Heart left ventricle (tissue), 16 donors: ENCODE measurements at regions not wholly inside any gene's neighbourhood (a gene's known extent, or its start where the extent isn't known, plus 50 kb on each side); places are given as distances from the start of the nearest gene placed in this dataset.

Experiments
- ATAC-seq, 4 donors: fragments of 200-7000 bp; cut with Tn5 transposase; one replicate each; pipeline ENCODE4 v1.9.1; 2020 to 2022; ENCODE audit warnings: moderate library complexity in 4 of 4, mild to moderate bottlenecking in 3 of 4, moderate number of reproducible peaks in 1 of 4
- DNase-seq, 5 donors: peaks; one replicate each; pipeline ENCODE4 v3.0.0-alpha.2; 2020
- H3K27ac ChIP-seq, 12 donors: fragments of 200-600 bp; sonication (generic) in 4 of 12; one replicate each; pipeline versions ENCODE4 v1.5.0 to v1.8.0; 2016 to 2022; ENCODE audit warnings: mild to moderate bottlenecking in 2 of 12
- H3K27me3 ChIP-seq, 9 donors: fragments of 200-600 bp; sonication (generic) in 2 of 9; one replicate each; pipeline versions ENCODE4 v1.5.1 to v1.8.0; 2016 to 2022; ENCODE audit warnings: mild to moderate bottlenecking in 3 of 9
- H3K36me3 ChIP-seq, 9 donors: fragments of 200-600 bp; sonication (generic) in 2 of 9; one replicate each; pipeline versions ENCODE4 v1.5.0 to v1.8.0; 2018 to 2022; ENCODE audit warnings: mild to moderate bottlenecking in 2 of 9
- H3K4me1 ChIP-seq, 12 donors: fragments of 200-600 bp; sonication (generic) in 4 of 12; one replicate each; pipeline versions ENCODE4 v1.5.0 to v1.8.0; 2016 to 2022; ENCODE audit warnings: mild to moderate bottlenecking in 3 of 12
- H3K4me3 ChIP-seq, 12 donors: fragments of 200-600 bp; sonication (generic) in 4 of 12; one replicate each; pipeline versions ENCODE4 v1.5.0 to v1.8.0; 2017 to 2022; ENCODE audit warnings: mild to moderate bottlenecking in 9 of 12, moderate library complexity in 4 of 12
- H3K9me3 ChIP-seq, 12 donors: fragments of 200-600 bp; sonication (generic) in 4 of 12; one replicate each; pipeline versions ENCODE4 v1.5.0 to v1.8.0; 2016 to 2022; ENCODE audit warnings: mild to moderate bottlenecking in 1 of 12
- POLR2A ChIP-seq, 2 donors: fragments of 450-650 bp; IDR thresholded peaks; one replicate each; pipeline ENCODE4 v1.6.1; 2017; ENCODE audit warnings: antibody characterized with exemption in 2 of 2, mild to moderate bottlenecking in 2 of 2, moderate library complexity in 2 of 2
- WGBS, 4 donors: extraction: QIAGEN DNeasy Blood & Tissue Kit in 2 of 4; methylation state at CpG; one replicate each; pipeline versions ENCODE4 v1.1.5 to v1.1.7; 2013 to 2018; 5-methylcytosine and 5-hydroxymethylcytosine counted together
- intact Hi-C, 10 donors: fragments of 100-400 bp; cut with DNase I; formaldehyde crosslinking; loops; one replicate each; pipeline versions ENCODE4 v1.11.1 to v1.14.2; 2022
- TF ChIP-seq, protein P1 (sequence below), 12 donors: fragments of 200-600 bp; sonication (generic) in 4 of 12; IDR thresholded peaks; one replicate each; pipeline versions ENCODE4 v1.5.0 to v1.8.0; 2018 to 2022; ENCODE audit warnings: antibody characterized with exemption in 12 of 12, mild to moderate bottlenecking in 5 of 12
- donor health status: ischemic (EF 13 %, LVEDD 7.1; RV severe dilation, severe dysfunction).
- donor health status: healthy with polysubstance abuse.
- donor health status: DM: no; HTN: yes; CAD: no.
- donor health status: DM: no; HTN: no; CAD: no.
- donor health status: ischemic (EF 25% LVEDD 6.9; RV normal size, moderate dysfunction).
- donor health status: ischemic (EF 25% LVEDD 5.7; RV mildly dilated, moderate dysfunction).
- donor health status: healthy.
- donor health status: DM: yes; HTN: yes; CAD: no.
- donor health status: ischemic (EF 35%, LVEDD 5.7; RV mildly dilated, moderate dysfunction).
- donor health status: nonischemic (EF 11% LVEDD 7.7; RV severe dilation, severe dysfunction).
- donor health status: DM: yes; HTN: yes; CAD: no.
- donor health status: PGD.
- donor health status: ischemic (EF 29% LVEDD 5.4; RV normal size, mild dysfunction).
- donor health status: nonischemic (EF 23%, LVEDD 6.1; RV moderate dilation, normal function).

DNA sequence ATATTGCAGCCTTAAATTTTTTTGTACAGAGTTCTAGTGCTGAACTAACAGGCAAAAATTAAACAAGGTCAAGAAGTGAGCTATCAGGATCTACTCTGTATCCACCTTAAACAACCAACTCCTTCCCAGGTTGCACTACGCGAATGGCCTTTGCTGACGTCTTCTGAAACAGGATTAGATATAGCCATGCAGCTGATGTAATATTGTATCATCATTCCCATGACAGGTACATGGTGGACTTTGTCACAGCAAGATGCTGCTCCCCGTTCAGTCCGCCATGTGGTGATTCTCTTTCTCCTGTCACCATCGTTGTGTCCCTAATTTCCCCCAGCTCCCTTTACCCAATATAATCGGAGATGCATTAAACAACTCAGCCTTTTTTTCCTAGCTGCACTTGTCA lies 328.9 kb downstream of the DEPDC1B start:
- no peaks in the 10 kb centered on the region for H3K27me3 ChIP-seq
- TF ChIP-seq POLR2A (IDR thresholded peaks at IDR 0.05), result no peak
- no peaks in the 10 kb centered on the region for H3K36me3 ChIP-seq
- H3K4me1 ChIP-seq, result no peaks in the 10 kb centered on the region
- no peak for DNase-seq
- H3K9me3 ChIP-seq, result no peaks in the 10 kb centered on the region
- no peak overlapping the region for H3K27ac ChIP-seq
- ATAC-seq, result no peak
- 73 to 86% (median 82%) methylated on average over 7 of the region's 7 CpGs for WGBS, 4 donors
- intact Hi-C loops, result no loop called here
- no peak overlapping the region for H3K4me3 ChIP-seq

DNA sequence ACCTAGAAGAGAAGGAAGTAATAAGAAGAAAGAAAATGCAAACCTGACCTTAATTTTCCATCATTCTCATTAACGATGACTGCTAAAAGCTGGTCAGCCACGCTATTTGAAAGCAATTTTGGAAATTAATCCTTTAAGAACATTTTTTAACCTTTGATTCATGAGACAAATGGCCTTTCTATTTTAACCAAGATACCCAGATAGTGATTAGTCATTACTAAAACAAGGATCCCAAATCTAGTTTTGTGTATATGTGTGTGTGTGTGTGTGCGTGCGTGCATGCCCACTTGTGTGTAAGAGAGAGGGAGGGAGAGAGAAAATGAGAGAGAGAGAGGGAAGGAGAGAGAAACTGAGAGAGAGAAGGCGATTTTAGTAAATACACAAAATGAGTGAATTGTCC lies 329.5 kb downstream of the DEPDC1B start:
- intact Hi-C loops, result no loop called here
- H3K4me1 ChIP-seq, result no peaks in the 10 kb centered on the region

DNA sequence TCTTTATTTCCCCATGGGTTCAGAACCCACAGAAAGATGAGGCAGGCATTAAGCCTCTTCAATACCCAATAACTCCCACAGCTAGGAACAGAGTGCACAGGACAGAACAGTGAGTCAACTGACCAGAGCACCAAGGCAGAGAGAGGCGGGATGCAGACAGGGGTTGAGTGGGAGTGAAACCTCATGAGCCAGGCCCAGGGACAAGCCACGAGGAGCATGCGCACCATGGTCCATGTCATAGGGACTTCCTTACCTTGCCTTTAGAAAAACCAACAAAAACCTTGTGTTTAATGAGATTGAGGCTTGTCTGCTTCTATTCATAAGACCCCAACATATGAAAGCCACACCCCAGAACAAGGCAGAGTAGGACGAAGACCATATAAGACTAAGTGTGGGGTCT lies 330.6 kb downstream of the DEPDC1B start:
- no peak overlapping the region for H3K27ac ChIP-seq
- H3K4me3 ChIP-seq, result no peak overlapping the region
- no peaks in the 10 kb centered on the region for H3K4me1 ChIP-seq
- TF ChIP-seq, protein P1, sequence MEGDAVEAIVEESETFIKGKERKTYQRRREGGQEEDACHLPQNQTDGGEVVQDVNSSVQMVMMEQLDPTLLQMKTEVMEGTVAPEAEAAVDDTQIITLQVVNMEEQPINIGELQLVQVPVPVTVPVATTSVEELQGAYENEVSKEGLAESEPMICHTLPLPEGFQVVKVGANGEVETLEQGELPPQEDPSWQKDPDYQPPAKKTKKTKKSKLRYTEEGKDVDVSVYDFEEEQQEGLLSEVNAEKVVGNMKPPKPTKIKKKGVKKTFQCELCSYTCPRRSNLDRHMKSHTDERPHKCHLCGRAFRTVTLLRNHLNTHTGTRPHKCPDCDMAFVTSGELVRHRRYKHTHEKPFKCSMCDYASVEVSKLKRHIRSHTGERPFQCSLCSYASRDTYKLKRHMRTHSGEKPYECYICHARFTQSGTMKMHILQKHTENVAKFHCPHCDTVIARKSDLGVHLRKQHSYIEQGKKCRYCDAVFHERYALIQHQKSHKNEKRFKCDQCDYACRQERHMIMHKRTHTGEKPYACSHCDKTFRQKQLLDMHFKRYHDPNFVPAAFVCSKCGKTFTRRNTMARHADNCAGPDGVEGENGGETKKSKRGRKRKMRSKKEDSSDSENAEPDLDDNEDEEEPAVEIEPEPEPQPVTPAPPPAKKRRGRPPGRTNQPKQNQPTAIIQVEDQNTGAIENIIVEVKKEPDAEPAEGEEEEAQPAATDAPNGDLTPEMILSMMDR (IDR thresholded peaks at IDR 0.05), result no peak
- no peak for TF ChIP-seq POLR2A (IDR thresholded peaks at IDR 0.05)
- no peak for DNase-seq
- H3K9me3 ChIP-seq, result no peaks in the 10 kb centered on the region
- no peaks in the 10 kb centered on the region for H3K36me3 ChIP-seq
- 92 to 94% (median 93%) methylated on average over 4 of the region's 4 CpGs for WGBS, 4 donors
- intact Hi-C loops, result no loop called here
- no peak for ATAC-seq
- no peaks in the 10 kb centered on the region for H3K27me3 ChIP-seq

More for the DNA sequence above, 329.5 kb downstream of the DEPDC1B start:
- no peaks in the 10 kb centered on the region for H3K9me3 ChIP-seq
- TF ChIP-seq, protein P1 (IDR thresholded peaks at IDR 0.05), result no peak
- TF ChIP-seq POLR2A (IDR thresholded peaks at IDR 0.05), result no peak
- no peaks in the 10 kb centered on the region for H3K36me3 ChIP-seq
- no peak overlapping the region for H3K4me3 ChIP-seq
- H3K27ac ChIP-seq, result no peak overlapping the region
- H3K27me3 ChIP-seq, result no peaks in the 10 kb centered on the region
- DNase-seq (no peak), ATAC-seq (no peak)
- 80 to 90% (median 87%) methylated on average over 5 of the region's 5 CpGs for WGBS, 4 donors

DNA sequence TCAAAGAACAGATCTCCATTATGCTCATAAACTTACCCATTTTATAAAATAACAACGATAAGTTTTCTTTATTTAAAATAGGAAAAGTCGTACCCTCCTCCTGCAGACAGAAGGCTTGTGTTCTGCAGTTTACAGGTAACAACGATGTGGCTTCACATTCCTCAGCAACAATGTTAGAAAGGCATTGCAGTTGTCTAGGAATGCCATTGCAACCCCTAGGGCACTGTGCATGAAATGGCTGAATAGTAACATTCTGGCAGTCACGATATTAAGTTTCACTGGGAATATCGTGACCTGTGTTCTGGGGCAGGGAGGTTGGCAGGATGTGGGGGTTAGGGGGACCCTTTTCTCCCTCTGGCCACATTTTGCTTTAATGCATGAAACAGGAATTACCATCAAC lies 331.9 kb downstream of the DEPDC1B start:
- no peaks in the 10 kb centered on the region for H3K9me3 ChIP-seq
- no peak for TF ChIP-seq POLR2A (IDR thresholded peaks at IDR 0.05)
- TF ChIP-seq, protein P1 (IDR thresholded peaks at IDR 0.05), result no peak
- WGBS, 4 donors, result 85 to 93% (median 89%) methylated on average over 5 of the region's 5 CpGs
- no peak overlapping the region for H3K27ac ChIP-seq
- H3K4me3 ChIP-seq, result no peak overlapping the region
- no peaks in the 10 kb centered on the region for H3K4me1 ChIP-seq
- DNase-seq (no peak), ATAC-seq (no peak)
- H3K27me3 ChIP-seq, result no peaks in the 10 kb centered on the region
- intact Hi-C loops, result no loop called here
- H3K36me3 ChIP-seq, result no peaks in the 10 kb centered on the region

DNA sequence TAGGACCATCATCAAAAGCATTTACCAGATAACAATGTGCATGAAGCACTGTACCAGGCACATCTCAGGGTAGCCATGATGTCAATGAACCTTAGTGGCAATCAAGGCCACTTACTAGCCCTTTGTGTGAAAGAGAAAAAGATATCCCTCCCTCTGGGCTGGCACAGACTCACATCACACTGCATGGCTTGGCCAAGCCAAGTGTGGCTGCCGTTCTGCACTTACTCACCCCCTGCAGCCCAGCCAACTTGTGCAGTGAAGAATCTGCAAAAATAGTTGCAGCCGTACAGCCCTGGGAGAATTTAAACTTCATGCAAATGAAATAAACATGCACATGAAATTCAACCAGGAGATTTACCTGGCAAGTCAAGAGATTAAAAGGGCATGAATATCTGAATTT lies 333.5 kb downstream of the DEPDC1B start:
- Histone ChIP-seq H3K36me3 (no peaks in the 10 kb centered on the region), H3K9me3 (no peaks in the 10 kb centered on the region), H3K4me1 (no peaks in the 10 kb centered on the region), H3K27me3 (no peaks in the 10 kb centered on the region), H3K4me3 (no peak overlapping the region), H3K27ac (no peak overlapping the region)
- ATAC-seq, result no peak
- 16 to 68% (median 30%) methylated on average over 2 of the region's 2 CpGs for WGBS, 4 donors
- TF ChIP-seq, protein P1 (IDR thresholded peaks at IDR 0.05), result no peak
- no peak for TF ChIP-seq POLR2A (IDR thresholded peaks at IDR 0.05)
- intact Hi-C loops, result no loop called here
- no peak for DNase-seq
